ENCODE measurements at regions not wholly inside any gene's neighbourhood (a gene's known extent, or its start where the extent isn't known, plus 50 kb on each side); places are given as distances from the start of the nearest gene placed in this dataset.

- Histone ChIP-seq H2AFZ (ENCODE audit: low read length) (no peak overlapping the region), H3K79me2 (ENCODE audit: insufficient read depth, low read length) (no peaks in the 10 kb centered on the region), H3K14ac (ENCODE audit: insufficient read depth, low read length) (no peak overlapping the region), H2AK5ac (ENCODE audit: insufficient read length, low read length) (no peak overlapping the region), H3K9me3 (ENCODE audit: control insufficient read depth, low read depth, low read length) (no peaks in the 10 kb centered on the region), H3T11ph (ENCODE audit: low read length) (no peak overlapping the region), H2BK5ac (ENCODE audit: insufficient read length, low read length) (no peak overlapping the region), H4K20me1 (ENCODE audit: control insufficient read depth, insufficient read depth, insufficient read length) (no peaks in the 10 kb centered on the region), H4K91ac (ENCODE audit: insufficient read length, low read depth, low read length) (no peak overlapping the region), H3K4me2 (ENCODE audit: insufficient read depth, insufficient read length, low read length) (no peak overlapping the region), H2BK120ac (ENCODE audit: low read depth, low read length, poor library complexity, severe bottlenecking) (no peak overlapping the region), H3K27ac (ENCODE audit: insufficient read length, low read depth, low read length) (no peak overlapping the region), H3K79me1 (ENCODE audit: insufficient read depth, low read depth, low read length, poor library complexity, severe bottlenecking) (no peaks in the 10 kb centered on the region), H4K8ac (replicated peaks; ENCODE audit: insufficient read length, low read depth, low read length) (no peak overlapping the region), H3K18ac (ENCODE audit: insufficient read length, low read depth, low read length) (no peak overlapping the region), H4K5ac (ENCODE audit: insufficient read length, low read depth, low read length) (no peak overlapping the region), H3K23me2 (ENCODE audit: insufficient read length, low read depth, low read length, poor library complexity, severe bottlenecking) (no peaks in the 10 kb centered on the region), H3K23ac (ENCODE audit: insufficient read length, low read depth, low read length) (no peak overlapping the region), H3K56ac (ENCODE audit: insufficient read length, low read depth, low read length) (no peak overlapping the region), H3K9ac (ENCODE audit: extremely low read depth, insufficient read length, low read length) (no peak overlapping the region), H3K27me3 (ENCODE audit: insufficient read depth, low read length) (no peaks in the 10 kb centered on the region), H2BK20ac (ENCODE audit: low read depth, low read length, poor library complexity, severe bottlenecking) (no peak overlapping the region), H3K4ac (ENCODE audit: low read depth, low read length) (no peak overlapping the region), H3K4me1 (ENCODE audit: insufficient read depth, low read length) (no peaks in the 10 kb centered on the region), H2BK12ac (ENCODE audit: insufficient read length, low read depth, low read length) (no peak overlapping the region), H2BK15ac (ENCODE audit: low read depth, low read length) (no peak overlapping the region)
- Mint-ChIP-seq H3K4me3 (no peak overlapping the region), H3K4me1 (no peaks in the 10 kb centered on the region), H3K27me3 (ENCODE audit: low read depth) (no peaks in the 10 kb centered on the region), H3K36me3 (ENCODE audit: insufficient read depth in 1 of 3, low read depth in 3 of 3) (no peaks in the 10 kb centered on the region), H3K9me3 (no peaks in the 10 kb centered on the region), H3K27ac (no peak overlapping the region)
- no CpG with 5 or more reads among the region's 1 CpG for WGBS (ENCODE audit: extremely low coverage, insufficient read length, low lambda C conversion rate)
- no peak for TF ChIP-seq CTCF (conservative IDR thresholded peaks at IDR 0.05)
- no peak for DNase-seq
These were observed 609.9 kb upstream of the MAP3K7 start for GRCh38 chr6:91196729-91197128.

Data from H9 (cell line).